ENCODE measurements at regions not wholly inside any gene's neighbourhood (a gene's known extent, or its start where the extent isn't known, plus 50 kb on each side); places are given as distances from the start of the nearest gene placed in this dataset.
"Not testable (repeated sequence)": the region's sequence is repeated elsewhere in the genome, so short reads cannot be mapped to it uniquely, and the experiment has no call there.

- TF ChIP-seq EZH2phosphoT487 (IDR thresholded peaks at IDR 0.05; ENCODE audit: borderline replicate concordance, low read depth, low read length) (no peak), CTCF (conservative IDR thresholded peaks at IDR 0.05; ENCODE audit: low read length) (no peak)
These were observed 1036.9 kb downstream of the EFNA5 start for GRCh38 chr5:106633825-106634224.

GRCh38 chr5:106628456-106628855 is 1042.3 kb downstream of the EFNA5 start:
- DNase-seq (ENCODE audit: low spot score); H2AFZ ChIP-seq (ENCODE audit: low read length); H4K20me1 ChIP-seq (ENCODE audit: insufficient read depth, low read length); H3K4me3 ChIP-seq (ENCODE audit: low read depth, low read length, poor library complexity, severe bottlenecking); BruUV-seq (replicated peaks); intact Hi-C loops (cut with micrococcal nuclease; ENCODE audit: unreplicated experiment); POLR2A ChIA-PET; H3K9me2 ChIP-seq (ENCODE audit: insufficient read depth, low read length); H3K36me3 ChIP-seq (ENCODE audit: insufficient read depth, low read length); H3K27ac ChIP-seq (ENCODE audit: low read depth, low read length, poor library complexity, severe bottlenecking); H3K4me1 ChIP-seq (ENCODE audit: insufficient read depth, low read length, poor library complexity, severe bottlenecking); H3K9me3 ChIP-seq (ENCODE audit: low read length); CTCF ChIA-PET (ENCODE audit: unreplicated experiment); H3K4me2 ChIP-seq (ENCODE audit: low read length); H3K79me2 ChIP-seq (ENCODE audit: insufficient read depth, low read depth, low read length): not testable (repeated sequence)

More at GRCh38 chr5:106633825-106634224, 1036.9 kb downstream of the EFNA5 start:
- no TSS peak for BruUV-seq (replicated peaks)
- H3K36me3 ChIP-seq (ENCODE audit: insufficient read depth, low read length), result no peaks in the 10 kb centered on the region
- H3K4me3 ChIP-seq (ENCODE audit: low read depth, low read length, poor library complexity, severe bottlenecking), result no peak overlapping the region
- H3K79me2 ChIP-seq (ENCODE audit: insufficient read depth, low read depth, low read length), result no peaks in the 10 kb centered on the region
- DNase-seq (ENCODE audit: low spot score), result no peak
- POLR2A ChIA-PET, result interaction anchor here (0.7 to 1.6 kb wide), 2 partner anchors 14 to 91 kb away, joined by 3 to 4 read pairs; no protein-coding TSS in a partner anchor
- no peak overlapping the region for H3K27ac ChIP-seq (ENCODE audit: low read depth, low read length, poor library complexity, severe bottlenecking)
- H3K4me2 ChIP-seq (ENCODE audit: low read length), result no peak overlapping the region
- intact Hi-C loops (cut with micrococcal nuclease; ENCODE audit: unreplicated experiment), result no loop called here
- H3K4me1 ChIP-seq (ENCODE audit: insufficient read depth, low read length, poor library complexity, severe bottlenecking), result no peaks in the 10 kb centered on the region
- H3K9me2 ChIP-seq (ENCODE audit: insufficient read depth, low read length), result no peaks in the 10 kb centered on the region
- no peaks in the 10 kb centered on the region for H3K9me3 ChIP-seq (ENCODE audit: low read length)
- CTCF ChIA-PET (ENCODE audit: unreplicated experiment), result no interaction called here
- no peak overlapping the region for H2AFZ ChIP-seq (ENCODE audit: low read length)
- no peaks in the 10 kb centered on the region for H4K20me1 ChIP-seq (ENCODE audit: insufficient read depth, low read length)

- no peaks in the 10 kb centered on the region for H3K79me2 ChIP-seq (ENCODE audit: insufficient read depth, low read depth, low read length)
- no peak overlapping the region for H2AFZ ChIP-seq (ENCODE audit: low read length)
- no peak for TF ChIP-seq EZH2phosphoT487 (IDR thresholded peaks at IDR 0.05; ENCODE audit: borderline replicate concordance, low read depth, low read length)
- TF ChIP-seq CTCF (conservative IDR thresholded peaks at IDR 0.05; ENCODE audit: low read length), result no peak
- no peak overlapping the region for H3K4me3 ChIP-seq (ENCODE audit: low read depth, low read length, poor library complexity, severe bottlenecking)
- H4K20me1 ChIP-seq (ENCODE audit: insufficient read depth, low read length), result no peaks in the 10 kb centered on the region
- no peak overlapping the region for H3K4me2 ChIP-seq (ENCODE audit: low read length)
- no peaks in the 10 kb centered on the region for H3K4me1 ChIP-seq (ENCODE audit: insufficient read depth, low read length, poor library complexity, severe bottlenecking)
- no peaks in the 10 kb centered on the region for H3K9me2 ChIP-seq (ENCODE audit: insufficient read depth, low read length)
- BruUV-seq (replicated peaks), result no TSS peak
- intact Hi-C loops (cut with micrococcal nuclease; ENCODE audit: unreplicated experiment), result no loop called here
- ChIA-PET CTCF (ENCODE audit: unreplicated experiment) (no interaction called here), POLR2A (interaction anchor here (1.4 kb wide), 1 partner anchor 18 kb away, joined by 3 read pairs; no protein-coding TSS in a partner anchor)
- H3K27ac ChIP-seq (ENCODE audit: low read depth, low read length, poor library complexity, severe bottlenecking), result no peak overlapping the region
- H3K9me3 ChIP-seq (ENCODE audit: low read length), result no peaks in the 10 kb centered on the region
- DNase-seq (ENCODE audit: low spot score), result no peak
- no peaks in the 10 kb centered on the region for H3K36me3 ChIP-seq (ENCODE audit: insufficient read depth, low read length)
These were observed 1060.7 kb downstream of the EFNA5 start for GRCh38 chr5:106610041-106610440.
